ENCODE measurements at regions not wholly inside any gene's neighbourhood (a gene's known extent, or its start where the extent isn't known, plus 50 kb on each side); places are given as distances from the start of the nearest gene placed in this dataset.

GRCh38 chr10:33441561-33441960 lies 107.1 kb upstream of the NRP1 start:
- TF ChIP-seq, protein P1, sequence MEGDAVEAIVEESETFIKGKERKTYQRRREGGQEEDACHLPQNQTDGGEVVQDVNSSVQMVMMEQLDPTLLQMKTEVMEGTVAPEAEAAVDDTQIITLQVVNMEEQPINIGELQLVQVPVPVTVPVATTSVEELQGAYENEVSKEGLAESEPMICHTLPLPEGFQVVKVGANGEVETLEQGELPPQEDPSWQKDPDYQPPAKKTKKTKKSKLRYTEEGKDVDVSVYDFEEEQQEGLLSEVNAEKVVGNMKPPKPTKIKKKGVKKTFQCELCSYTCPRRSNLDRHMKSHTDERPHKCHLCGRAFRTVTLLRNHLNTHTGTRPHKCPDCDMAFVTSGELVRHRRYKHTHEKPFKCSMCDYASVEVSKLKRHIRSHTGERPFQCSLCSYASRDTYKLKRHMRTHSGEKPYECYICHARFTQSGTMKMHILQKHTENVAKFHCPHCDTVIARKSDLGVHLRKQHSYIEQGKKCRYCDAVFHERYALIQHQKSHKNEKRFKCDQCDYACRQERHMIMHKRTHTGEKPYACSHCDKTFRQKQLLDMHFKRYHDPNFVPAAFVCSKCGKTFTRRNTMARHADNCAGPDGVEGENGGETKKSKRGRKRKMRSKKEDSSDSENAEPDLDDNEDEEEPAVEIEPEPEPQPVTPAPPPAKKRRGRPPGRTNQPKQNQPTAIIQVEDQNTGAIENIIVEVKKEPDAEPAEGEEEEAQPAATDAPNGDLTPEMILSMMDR (IDR thresholded peaks at IDR 0.05; ENCODE audit: low read depth, low read length), result no peak
- no peak overlapping the region for H3K4me3 ChIP-seq (ENCODE audit: low read depth, low read length)
- no peak for DNase-seq (ENCODE audit: low read depth, low spot score)
- in situ Hi-C loops (cut with HindIII; ENCODE audit: low sequenced_read_pairs), result no loop called here

DNA sequence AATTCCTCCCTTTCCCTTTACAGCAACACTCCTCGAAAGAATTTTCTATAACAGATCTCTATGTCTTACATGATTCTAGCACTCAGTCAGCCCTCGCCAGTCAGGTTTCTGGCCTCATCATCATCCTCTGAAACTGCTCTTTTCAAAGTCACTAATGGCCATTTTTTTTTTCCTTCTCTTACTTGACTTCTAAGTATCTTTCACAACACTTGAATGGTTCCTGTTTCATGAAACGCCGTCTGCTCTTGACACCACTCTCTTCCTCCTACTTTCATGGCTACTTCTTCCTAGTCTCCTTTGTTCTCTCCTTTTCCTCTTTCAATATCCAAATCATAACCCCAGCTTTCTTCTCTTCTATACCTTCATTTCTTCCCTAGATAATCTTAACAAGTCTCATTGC lies 100.5 kb upstream of the NRP1 start:
- no peak overlapping the region for H3K4me3 ChIP-seq (ENCODE audit: low read depth, low read length)
- TF ChIP-seq, protein P1 (IDR thresholded peaks at IDR 0.05; ENCODE audit: low read depth, low read length), result no peak
- no peak for DNase-seq (ENCODE audit: low read depth, low spot score)
- in situ Hi-C loops (cut with HindIII; ENCODE audit: low sequenced_read_pairs), result no loop called here

DNA sequence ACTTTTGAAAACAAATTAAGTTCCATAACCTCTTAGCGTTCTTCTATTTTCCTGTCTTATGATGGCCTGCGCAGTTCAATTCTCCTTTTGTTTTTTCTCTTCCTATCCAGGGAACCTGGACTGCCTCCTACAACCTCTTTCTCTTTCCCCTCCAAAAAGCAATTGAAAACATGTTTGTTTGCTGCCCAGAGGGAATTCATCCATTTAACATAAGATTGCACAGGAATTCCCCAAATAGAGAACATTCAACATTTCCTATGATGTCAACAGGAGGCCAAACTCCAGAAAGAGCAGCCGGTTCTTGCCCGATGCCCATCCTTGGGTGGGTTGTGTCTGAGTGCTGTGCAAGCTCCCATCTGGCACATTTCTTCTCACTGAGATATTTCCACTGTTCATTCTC lies 94.2 kb upstream of the NRP1 start:
- no peak for DNase-seq (ENCODE audit: low read depth, low spot score)
- in situ Hi-C loops (cut with HindIII; ENCODE audit: low sequenced_read_pairs), result no loop called here
- TF ChIP-seq, protein P1 (IDR thresholded peaks at IDR 0.05; ENCODE audit: low read depth, low read length), result no peak
- no peak overlapping the region for H3K4me3 ChIP-seq (ENCODE audit: low read depth, low read length)

DNA sequence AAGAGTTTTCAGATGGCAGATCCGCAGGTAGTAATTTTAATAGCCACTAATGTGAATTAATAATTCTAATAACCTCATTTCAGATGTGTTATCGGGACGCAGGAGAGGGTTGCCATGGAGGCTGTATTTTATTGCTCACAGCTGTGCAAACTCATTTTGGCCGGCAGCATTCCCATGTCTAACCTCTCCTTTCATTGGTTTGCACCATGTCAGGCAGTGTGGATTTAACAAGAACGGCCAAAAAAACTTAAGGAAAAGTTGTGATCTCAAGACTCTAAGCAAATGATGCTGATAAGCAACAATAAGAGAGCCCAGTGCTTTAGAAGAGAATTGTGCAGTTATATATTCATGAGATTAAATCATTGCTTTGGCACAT lies 88.7 kb upstream of the NRP1 start:
- no peak overlapping the region for H3K4me3 ChIP-seq (ENCODE audit: low read depth, low read length)
- in situ Hi-C loops (cut with HindIII; ENCODE audit: low sequenced_read_pairs), result no loop called here
- TF ChIP-seq, protein P1 (IDR thresholded peaks at IDR 0.05; ENCODE audit: low read depth, low read length), result no peak
- peak; percentile 52 for DNase-seq (ENCODE audit: low read depth, low spot score)

GRCh38 chr10:33422471-33423153 lies 88.1 kb upstream of the NRP1 start:
- no peak overlapping the region for H3K4me3 ChIP-seq (ENCODE audit: low read depth, low read length)
- no peak for DNase-seq (ENCODE audit: low read depth, low spot score)
- in situ Hi-C loops (cut with HindIII; ENCODE audit: low sequenced_read_pairs), result no loop called here
- TF ChIP-seq, protein P1 (IDR thresholded peaks at IDR 0.05; ENCODE audit: low read depth, low read length), result no peak

GRCh38 chr10:33421789-33422462 lies 87.5 kb upstream of the NRP1 start:
- peak; percentile 94 for DNase-seq (ENCODE audit: low read depth, low spot score)
- TF ChIP-seq, protein P1 (IDR thresholded peaks at IDR 0.05; ENCODE audit: low read depth, low read length), result no peak
- H3K4me3 ChIP-seq (ENCODE audit: low read depth, low read length), result no peak overlapping the region
- in situ Hi-C loops (cut with HindIII; ENCODE audit: low sequenced_read_pairs), result no loop called here

Data from astrocyte of the spinal cord (primary cell).